Osteocyte (in vitro differentiated cells): ENCODE measurements at regions not wholly inside any gene's neighbourhood (a gene's known extent, or its start where the extent isn't known, plus 50 kb on each side); places are given as distances from the start of the nearest gene placed in this dataset.

Experiments used
- DNase-seq: peaks from one replicate; pipeline ENCODE4 v3.0.0; 2021; ENCODE audit warnings: mixed read lengths; ENCODE audit not compliant: unreplicated experiment; ENCODE audit errors: extremely low spot score
- H3K27ac Mint-ChIP-seq: one replicate; pipeline ENCODE4 v1.8.0; 2021; ENCODE audit warnings: mild to moderate bottlenecking, mixed read lengths; ENCODE audit not compliant: unreplicated experiment
- H3K27me3 Mint-ChIP-seq: one replicate; pipeline ENCODE4 v1.8.0; 2021; ENCODE audit warnings: mixed read lengths; ENCODE audit not compliant: unreplicated experiment
- H3K36me3 Mint-ChIP-seq: one replicate; pipeline ENCODE4 v1.8.0; 2021; ENCODE audit warnings: mixed read lengths; ENCODE audit not compliant: unreplicated experiment
- H3K4me1 Mint-ChIP-seq: one replicate; pipeline ENCODE4 v1.8.0; 2021; ENCODE audit warnings: mixed read lengths; ENCODE audit not compliant: unreplicated experiment
- H3K4me3 Mint-ChIP-seq: one replicate; pipeline ENCODE4 v1.8.0; 2021; ENCODE audit warnings: mild to moderate bottlenecking, moderate library complexity, mixed read lengths; ENCODE audit not compliant: unreplicated experiment
- H3K9me3 Mint-ChIP-seq: one replicate; pipeline ENCODE4 v1.8.0; 2021; ENCODE audit warnings: mixed read lengths; ENCODE audit not compliant: unreplicated experiment
- CTCF ChIP-seq: fragments of 200-600 bp; sonication (generic); IDR thresholded peaks from 2 replicates; pipeline ENCODE4 v1.5.0; 2021; ENCODE audit warnings: antibody characterized with exemption, mild to moderate bottlenecking, moderate library complexity

GRCh38 chr18:56296381-56296780, 342.0 kb downstream of the TXNL1 start:
- Mint-ChIP-seq H3K27ac (no peak overlapping the region), H3K36me3 (no peaks in the 10 kb centered on the region), H3K9me3 (no peaks in the 10 kb centered on the region), H3K27me3 (no peaks in the 10 kb centered on the region), H3K4me3 (no peak overlapping the region), H3K4me1 (peaks cover 28% of the 10 kb centered on the region)
- TF ChIP-seq CTCF, result no peak
- DNase-seq, result no peak

GRCh38 chr18:56294484-56295183, 343.8 kb downstream of the TXNL1 start:
- TF ChIP-seq CTCF, result no peak
- no peak overlapping the region for H3K27ac Mint-ChIP-seq
- H3K36me3 Mint-ChIP-seq, result no peaks in the 10 kb centered on the region
- no peaks in the 10 kb centered on the region for H3K27me3 Mint-ChIP-seq
- H3K9me3 Mint-ChIP-seq, result no peaks in the 10 kb centered on the region
- DNase-seq, result no peak
- H3K4me1 Mint-ChIP-seq, result peaks cover 25% of the 10 kb centered on the region
- H3K4me3 Mint-ChIP-seq, result no peak overlapping the region

GRCh38 chr18:56291294-56291693, 347.1 kb downstream of the TXNL1 start:
- DNase-seq, result no peak
- no peaks in the 10 kb centered on the region for H3K36me3 Mint-ChIP-seq
- no peaks in the 10 kb centered on the region for H3K27me3 Mint-ChIP-seq
- no peak overlapping the region for H3K4me3 Mint-ChIP-seq
- no peak for TF ChIP-seq CTCF
- peaks cover 14% of the 10 kb centered on the region for H3K4me1 Mint-ChIP-seq
- H3K27ac Mint-ChIP-seq, result no peak overlapping the region
- no peaks in the 10 kb centered on the region for H3K9me3 Mint-ChIP-seq

GRCh38 chr18:56289381-56289780, 349.0 kb downstream of the TXNL1 start:
- Mint-ChIP-seq H3K36me3 (no peaks in the 10 kb centered on the region), H3K9me3 (no peaks in the 10 kb centered on the region), H3K27ac (no peak overlapping the region), H3K4me1 (peaks cover 20% of the 10 kb centered on the region), H3K4me3 (no peak overlapping the region), H3K27me3 (no peaks in the 10 kb centered on the region)
- DNase-seq, result no peak
- no peak for TF ChIP-seq CTCF

- Mint-ChIP-seq H3K27ac (no peak overlapping the region), H3K36me3 (no peaks in the 10 kb centered on the region), H3K27me3 (no peaks in the 10 kb centered on the region), H3K4me3 (no peak overlapping the region), H3K9me3 (no peaks in the 10 kb centered on the region), H3K4me1 (peaks cover 24% of the 10 kb centered on the region)
- no peak for DNase-seq
- TF ChIP-seq CTCF, result no peak
Observed at GRCh38 chr18:56286775-56287325, 351.5 kb downstream of the TXNL1 start.
